ENCODE measurements at regions not wholly inside any gene's neighbourhood (a gene's known extent, or its start where the extent isn't known, plus 50 kb on each side); places are given as distances from the start of the nearest gene placed in this dataset.

DNA sequence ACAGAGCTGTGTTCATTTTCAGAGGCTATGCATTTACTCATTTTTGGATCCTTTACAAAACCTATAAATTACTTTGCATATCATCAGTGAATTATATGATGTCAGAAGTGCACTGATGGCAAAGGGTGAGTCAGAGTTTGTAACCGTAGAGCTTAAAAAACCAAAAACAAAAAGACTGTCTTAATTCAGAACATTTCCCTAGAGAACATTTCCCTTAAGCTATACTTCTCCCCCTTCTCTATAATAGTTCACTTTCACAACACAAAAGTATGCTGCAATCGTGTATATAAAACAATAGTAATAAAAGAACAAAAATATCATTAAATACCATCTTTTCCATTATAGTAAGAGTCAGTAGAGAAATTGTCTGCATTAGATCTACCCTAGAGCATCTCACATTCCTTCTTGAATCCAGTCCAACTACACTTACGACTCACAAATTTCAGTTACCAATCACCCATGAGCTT, 934.9 kb downstream of the LRFN5 start:
- TF ChIP-seq, protein P1, sequence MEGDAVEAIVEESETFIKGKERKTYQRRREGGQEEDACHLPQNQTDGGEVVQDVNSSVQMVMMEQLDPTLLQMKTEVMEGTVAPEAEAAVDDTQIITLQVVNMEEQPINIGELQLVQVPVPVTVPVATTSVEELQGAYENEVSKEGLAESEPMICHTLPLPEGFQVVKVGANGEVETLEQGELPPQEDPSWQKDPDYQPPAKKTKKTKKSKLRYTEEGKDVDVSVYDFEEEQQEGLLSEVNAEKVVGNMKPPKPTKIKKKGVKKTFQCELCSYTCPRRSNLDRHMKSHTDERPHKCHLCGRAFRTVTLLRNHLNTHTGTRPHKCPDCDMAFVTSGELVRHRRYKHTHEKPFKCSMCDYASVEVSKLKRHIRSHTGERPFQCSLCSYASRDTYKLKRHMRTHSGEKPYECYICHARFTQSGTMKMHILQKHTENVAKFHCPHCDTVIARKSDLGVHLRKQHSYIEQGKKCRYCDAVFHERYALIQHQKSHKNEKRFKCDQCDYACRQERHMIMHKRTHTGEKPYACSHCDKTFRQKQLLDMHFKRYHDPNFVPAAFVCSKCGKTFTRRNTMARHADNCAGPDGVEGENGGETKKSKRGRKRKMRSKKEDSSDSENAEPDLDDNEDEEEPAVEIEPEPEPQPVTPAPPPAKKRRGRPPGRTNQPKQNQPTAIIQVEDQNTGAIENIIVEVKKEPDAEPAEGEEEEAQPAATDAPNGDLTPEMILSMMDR (IDR thresholded peaks at IDR 0.05; ENCODE audit: extremely low read depth in 1 of 2, insufficient read depth in 1 of 2, low read depth in 1 of 2, low read length in 2 of 2): no peak
- TF ChIP-seq EZH2 (IDR thresholded peaks at IDR 0.05; ENCODE audit: borderline replicate concordance, low read depth, low read length, severe bottlenecking) (no peak), POLR2AphosphoS5 (IDR thresholded peaks at IDR 0.05; ENCODE audit: insufficient read depth, low read depth, low read length) (no peak), POLR2A (IDR thresholded peaks at IDR 0.05; ENCODE audit: low read depth, low read length) (no peak), FOS (IDR thresholded peaks at IDR 0.05; ENCODE audit: borderline replicate concordance, insufficient read depth, low read length) (no peak), GATA2 (IDR thresholded peaks at IDR 0.05; ENCODE audit: insufficient read depth, insufficient read length, low read depth, low read length) (no peak), MYC (IDR thresholded peaks at IDR 0.05; ENCODE audit: low read depth, low read length) (no peak)
- TF ChIP-seq, protein P2, sequence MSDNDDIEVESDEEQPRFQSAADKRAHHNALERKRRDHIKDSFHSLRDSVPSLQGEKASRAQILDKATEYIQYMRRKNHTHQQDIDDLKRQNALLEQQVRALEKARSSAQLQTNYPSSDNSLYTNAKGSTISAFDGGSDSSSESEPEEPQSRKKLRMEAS (IDR thresholded peaks at IDR 0.05; ENCODE audit: insufficient read depth, insufficient read length): no peak

All from endothelial cell of umbilical vein (primary cell).